ENCODE measurements at regions not wholly inside any gene's neighbourhood (a gene's known extent, or its start where the extent isn't known, plus 50 kb on each side); places are given as distances from the start of the nearest gene placed in this dataset.
"Not testable (repeated sequence)": the region's sequence is repeated elsewhere in the genome, so short reads cannot be mapped to it uniquely, and the experiment has no call there.

GRCh38 chr10:65419629-65420028, 1506.2 kb upstream of the LRRTM3 start:
- Mint-ChIP-seq H3K4me3 (ENCODE audit: unreplicated experiment) (no peak overlapping the region), H3K27ac (ENCODE audit: unreplicated experiment) (no peak overlapping the region), H3K27me3 (ENCODE audit: insufficient read depth, unreplicated experiment) (no peaks in the 10 kb centered on the region), H3K4me1 (ENCODE audit: low read depth, unreplicated experiment) (peaks cover 10% of the 10 kb centered on the region), H3K36me3 (ENCODE audit: insufficient read depth, unreplicated experiment) (no peaks in the 10 kb centered on the region), H3K9me3 (ENCODE audit: unreplicated experiment) (peaks cover 1% of the 10 kb centered on the region)
- intact Hi-C loops (cut with micrococcal nuclease; ENCODE audit: unreplicated experiment): no loop called here
- Histone ChIP-seq H3K9me3 (0 out of 2 replicates have a peak, but pooled peaks cover 7% of the 10 kb centered on the region), H3K36me3 (ENCODE audit: control insufficient read depth, insufficient read depth, low read length) (no peaks in the 10 kb centered on the region), H3K4me3 (ENCODE audit: low read depth, low read length) (no peak overlapping the region), H3K27me3 (replicated peaks; ENCODE audit: control insufficient read depth, insufficient read depth, low read length) (no peaks in the 10 kb centered on the region), H3K4me1 (no peaks in the 10 kb centered on the region)
- ChIA-PET POLR2A (no interaction called here), CTCF (interaction anchor here (0.5 kb wide), 1 partner anchor 190 kb away, joined by 3 read pairs; no protein-coding TSS in a partner anchor)
- no peak for TF ChIP-seq CTCF (IDR thresholded peaks at IDR 0.05; ENCODE audit: insufficient read depth in 1 of 2, low read depth in 1 of 2, low read length in 1 of 2, severe bottlenecking in 1 of 2, unreplicated experiment in 1 of 2)
- no TSS peak for BruUV-seq (replicated peaks)
- no peak for DNase-seq

GRCh38 chr10:65423043-65423442, 1502.8 kb upstream of the LRRTM3 start:
- H3K9me3 ChIP-seq: peaks cover 8% of the 10 kb centered on the region; the same call in 1 of the 2 replicates
- Mint-ChIP-seq H3K27me3 (ENCODE audit: insufficient read depth, unreplicated experiment) (no peaks in the 10 kb centered on the region), H3K27ac (ENCODE audit: unreplicated experiment) (no peak overlapping the region), H3K36me3 (ENCODE audit: insufficient read depth, unreplicated experiment) (no peaks in the 10 kb centered on the region), H3K4me3 (ENCODE audit: unreplicated experiment) (no peak overlapping the region), H3K9me3 (ENCODE audit: unreplicated experiment) (peaks cover 11% of the 10 kb centered on the region), H3K4me1 (ENCODE audit: low read depth, unreplicated experiment) (peaks cover 10% of the 10 kb centered on the region)
- H3K4me1 ChIP-seq: no peaks in the 10 kb centered on the region
- H3K4me3 ChIP-seq (ENCODE audit: low read depth, low read length): no peak overlapping the region
- H3K27me3 ChIP-seq (replicated peaks; ENCODE audit: control insufficient read depth, insufficient read depth, low read length): no peaks in the 10 kb centered on the region
- no peaks in the 10 kb centered on the region for H3K36me3 ChIP-seq (ENCODE audit: control insufficient read depth, insufficient read depth, low read length)
- DNase-seq: no peak
- ChIA-PET POLR2A (no interaction called here), CTCF (no interaction called here)
- intact Hi-C loops (cut with micrococcal nuclease; ENCODE audit: unreplicated experiment): no loop called here
- BruUV-seq (replicated peaks): no TSS peak
- no peak for TF ChIP-seq CTCF (IDR thresholded peaks at IDR 0.05; ENCODE audit: insufficient read depth in 1 of 2, low read depth in 1 of 2, low read length in 1 of 2, severe bottlenecking in 1 of 2, unreplicated experiment in 1 of 2)

GRCh38 chr10:65429381-65429780, 1496.5 kb upstream of the LRRTM3 start:
- H3K4me1 ChIP-seq; H3K4me3 ChIP-seq (ENCODE audit: low read depth, low read length); DNase-seq; H3K27me3 ChIP-seq (replicated peaks; ENCODE audit: control insufficient read depth, insufficient read depth, low read length); H3K36me3 Mint-ChIP-seq (ENCODE audit: insufficient read depth, unreplicated experiment); H3K4me3 Mint-ChIP-seq (ENCODE audit: unreplicated experiment); POLR2A ChIA-PET; H3K27ac Mint-ChIP-seq (ENCODE audit: unreplicated experiment); H3K36me3 ChIP-seq (ENCODE audit: control insufficient read depth, insufficient read depth, low read length); H3K27me3 Mint-ChIP-seq (ENCODE audit: insufficient read depth, unreplicated experiment); intact Hi-C loops (cut with micrococcal nuclease; ENCODE audit: unreplicated experiment); H3K9me3 ChIP-seq; BruUV-seq (replicated peaks); CTCF ChIA-PET; H3K4me1 Mint-ChIP-seq (ENCODE audit: low read depth, unreplicated experiment): not testable (repeated sequence)
- peaks cover 11% of the 10 kb centered on the region for H3K9me3 Mint-ChIP-seq (ENCODE audit: unreplicated experiment)

- Histone ChIP-seq H3K36me3 (ENCODE audit: control insufficient read depth, insufficient read depth, low read length) (no peaks in the 10 kb centered on the region), H3K4me1 (no peaks in the 10 kb centered on the region), H3K27me3 (replicated peaks; ENCODE audit: control insufficient read depth, insufficient read depth, low read length) (no peaks in the 10 kb centered on the region), H3K4me3 (ENCODE audit: low read depth, low read length) (no peak overlapping the region), H3K9me3 (peaks cover 9% of the 10 kb centered on the region; the same call in 1 of the 2 replicates)
- Mint-ChIP-seq H3K4me1 (ENCODE audit: low read depth, unreplicated experiment) (no peaks in the 10 kb centered on the region), H3K36me3 (ENCODE audit: insufficient read depth, unreplicated experiment) (no peaks in the 10 kb centered on the region), H3K27me3 (ENCODE audit: insufficient read depth, unreplicated experiment) (no peaks in the 10 kb centered on the region), H3K27ac (ENCODE audit: unreplicated experiment) (no peak overlapping the region), H3K4me3 (ENCODE audit: unreplicated experiment) (no peak overlapping the region), H3K9me3 (ENCODE audit: unreplicated experiment) (no peaks in the 10 kb centered on the region)
- ChIA-PET POLR2A (no interaction called here), CTCF (no interaction called here)
- intact Hi-C loops (cut with micrococcal nuclease; ENCODE audit: unreplicated experiment): no loop called here
- DNase-seq: no peak
- BruUV-seq (replicated peaks): no TSS peak
- TF ChIP-seq CTCF (IDR thresholded peaks at IDR 0.05; ENCODE audit: insufficient read depth in 1 of 2, low read depth in 1 of 2, low read length in 1 of 2, severe bottlenecking in 1 of 2, unreplicated experiment in 1 of 2): no peak
Measured at GRCh38 chr10:65430979-65431378, 1494.9 kb upstream of the LRRTM3 start.

All from Caco-2 (cell line).